GM21576 (cell line): ENCODE measurements at regions not wholly inside any gene's neighbourhood (a gene's known extent, or its start where the extent isn't known, plus 50 kb on each side); places are given as distances from the start of the nearest gene placed in this dataset.
"Not testable (repeated sequence)": the region's sequence is repeated elsewhere in the genome, so short reads cannot be mapped to it uniquely, and the experiment has no call there.

ENCODE experiments used
- ATAC-seq: cut with Tn5 transposase; IDR thresholded peaks from one replicate; pipeline ENCODE4 v1.9.1; 2021; ENCODE audit warnings: mild to moderate bottlenecking, moderate library complexity; ENCODE audit not compliant: unreplicated experiment

GRCh38 chr5:138702166-138703077 lies 50.8 kb upstream of the CTNNA1 start:
- ATAC-seq = no peak

- no peak for ATAC-seq
Measured at GRCh38 chr5:138701678-138702077, 51.5 kb upstream of the CTNNA1 start.

DNA sequence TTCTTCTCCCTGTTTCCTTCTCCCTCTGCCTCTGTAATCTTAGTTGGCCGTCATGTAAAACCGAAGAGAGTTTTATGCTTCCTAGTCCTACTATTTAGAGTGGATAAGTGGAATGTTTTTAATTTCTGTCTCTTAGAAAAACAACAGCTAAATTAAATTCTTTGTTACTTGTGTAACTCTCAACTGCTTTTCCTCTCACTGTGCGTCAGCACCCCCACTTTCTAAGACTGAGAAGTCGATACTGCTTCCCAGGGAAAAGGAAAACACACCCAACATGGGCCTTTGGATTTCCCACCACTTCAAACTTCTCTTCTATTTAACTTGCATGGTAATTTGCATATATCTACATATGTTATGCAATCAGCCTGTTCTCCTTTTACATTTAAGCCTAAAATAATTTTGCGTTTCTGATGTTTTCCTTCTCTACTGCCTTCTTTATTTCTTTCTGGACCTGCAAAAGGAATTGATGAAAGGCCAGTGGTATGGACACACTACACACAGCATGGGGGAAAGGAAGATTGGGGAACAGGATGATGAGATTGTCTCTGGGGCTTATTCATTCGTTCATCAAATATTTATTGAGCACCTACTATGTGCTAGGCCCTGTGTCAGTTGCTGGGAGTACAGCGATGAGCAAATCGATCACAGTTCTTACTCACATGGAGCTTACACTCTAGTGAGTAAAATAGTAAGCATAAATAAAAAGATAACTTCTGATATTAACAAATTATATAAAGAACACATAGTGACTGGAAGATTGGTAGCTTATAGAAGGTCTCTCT lies 52.5 kb upstream of the CTNNA1 start:
- no peak for ATAC-seq

- no peak for ATAC-seq
Measured at GRCh38 chr5:138699482-138699881, 53.7 kb upstream of the CTNNA1 start.

GRCh38 chr5:138698713-138699112 lies 54.5 kb upstream of the CTNNA1 start:
- ATAC-seq = no peak

DNA sequence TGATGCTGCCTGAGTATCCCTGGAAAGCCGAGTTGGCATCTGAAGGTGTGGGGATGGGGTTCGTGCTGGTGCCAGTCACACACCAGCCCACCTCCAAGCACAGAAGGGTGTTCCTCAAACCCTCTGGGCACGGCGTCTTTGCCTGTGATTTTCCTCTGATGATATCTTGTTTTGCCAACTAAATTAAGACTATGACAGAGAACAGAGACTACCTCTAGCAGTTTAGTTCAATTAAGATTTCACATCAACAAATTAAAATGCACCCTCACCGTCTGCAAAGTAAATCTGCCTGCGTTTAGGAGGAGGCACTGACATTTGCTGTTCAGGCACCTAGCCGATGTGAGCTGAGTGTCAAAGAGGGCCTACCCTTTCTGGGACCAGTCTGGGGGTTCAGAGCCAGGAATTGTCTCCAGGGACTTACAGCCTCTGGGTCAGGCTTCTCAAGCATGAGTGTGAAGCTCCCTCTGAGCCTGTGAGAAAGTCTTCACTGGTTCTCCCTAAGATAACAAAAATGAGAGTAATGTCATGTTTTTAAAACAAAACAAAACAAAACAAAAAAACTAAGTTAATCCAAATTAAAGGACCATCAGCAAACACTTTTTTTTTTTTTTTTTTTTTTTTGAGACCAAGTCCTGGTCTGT lies 55.4 kb upstream of the CTNNA1 start:
- ATAC-seq = no peak

GRCh38 chr5:138696501-138696900 lies 56.7 kb upstream of the CTNNA1 start:
- ATAC-seq = no peak

GRCh38 chr5:138695781-138696180 lies 57.4 kb upstream of the CTNNA1 start:
- no peak for ATAC-seq

DNA sequence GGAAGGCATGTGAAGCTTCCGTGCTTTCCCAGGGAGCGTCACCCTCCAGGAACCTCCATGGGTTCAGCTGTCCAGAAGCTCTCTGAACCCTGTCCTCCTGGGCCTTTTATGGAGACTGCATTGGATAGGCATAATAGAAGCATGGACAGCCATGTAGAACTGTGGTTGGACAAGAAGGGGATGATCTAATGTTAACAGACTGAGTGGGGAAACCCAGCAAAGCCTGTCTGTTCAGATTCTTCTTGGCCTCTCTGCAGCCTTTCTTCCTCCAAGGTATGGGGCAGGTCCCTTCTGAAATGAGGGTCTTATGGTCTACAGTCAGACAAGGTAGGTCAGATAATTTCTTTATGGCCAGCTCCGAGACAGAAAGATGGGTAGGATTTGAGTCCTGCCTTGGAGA lies 59.1 kb upstream of the CTNNA1 start:
- no peak for ATAC-seq

- no peak for ATAC-seq
Measured at GRCh38 chr5:138692370-138692769, 60.9 kb upstream of the CTNNA1 start.

DNA sequence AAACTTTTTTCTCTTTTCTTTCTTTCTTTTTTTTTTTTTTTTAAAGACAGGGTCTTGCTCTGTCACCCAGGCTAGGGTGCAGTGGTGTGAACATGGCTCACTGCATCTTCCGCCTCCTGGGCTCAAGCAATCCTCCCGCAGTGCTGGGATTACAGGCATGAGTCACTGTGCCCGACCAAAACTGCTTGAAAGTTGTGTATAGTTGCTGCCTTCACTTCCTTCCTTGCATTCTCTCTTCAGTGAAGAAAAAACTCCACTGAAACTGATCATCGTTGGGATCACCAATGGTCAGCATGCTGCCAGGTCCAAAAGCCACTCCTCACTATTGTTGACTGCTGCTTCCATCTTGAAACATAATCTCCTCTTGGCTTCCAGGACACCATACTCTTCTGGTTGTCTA lies 66.6 kb upstream of the CTNNA1 start:
- ATAC-seq = no peak

DNA sequence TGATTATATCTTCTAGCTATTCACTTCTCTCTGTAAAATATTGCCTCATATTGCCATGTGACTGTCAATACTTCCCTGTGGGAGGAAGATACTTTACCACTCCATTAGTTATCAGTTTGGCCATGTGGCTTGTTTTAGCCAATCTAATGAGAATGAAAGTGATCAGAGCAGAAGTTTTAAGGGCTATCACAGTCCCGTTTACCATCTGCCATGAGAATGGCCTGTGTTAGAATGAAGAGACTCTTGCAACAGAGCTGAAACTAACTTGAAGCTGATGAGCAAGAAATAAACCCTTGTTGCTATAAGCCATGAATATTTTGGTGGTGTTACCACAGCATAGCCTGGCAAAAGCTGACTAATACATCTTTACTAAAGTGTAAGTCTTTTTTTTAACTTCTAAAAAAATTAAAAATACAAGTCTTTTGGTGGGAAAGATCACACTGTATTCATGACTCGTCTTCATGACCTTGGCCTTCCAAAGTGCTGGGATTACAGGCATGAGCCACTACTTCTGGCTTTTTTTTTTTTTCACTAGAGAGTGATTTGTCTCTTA lies 68.0 kb upstream of the CTNNA1 start:
- no peak for ATAC-seq

- ATAC-seq = not testable (repeated sequence)
Measured at GRCh38 chr5:138682462-138682861, 70.8 kb upstream of the CTNNA1 start.

GRCh38 chr5:138678826-138679225 lies 74.4 kb upstream of the CTNNA1 start:
- ATAC-seq = not testable (repeated sequence)

DNA sequence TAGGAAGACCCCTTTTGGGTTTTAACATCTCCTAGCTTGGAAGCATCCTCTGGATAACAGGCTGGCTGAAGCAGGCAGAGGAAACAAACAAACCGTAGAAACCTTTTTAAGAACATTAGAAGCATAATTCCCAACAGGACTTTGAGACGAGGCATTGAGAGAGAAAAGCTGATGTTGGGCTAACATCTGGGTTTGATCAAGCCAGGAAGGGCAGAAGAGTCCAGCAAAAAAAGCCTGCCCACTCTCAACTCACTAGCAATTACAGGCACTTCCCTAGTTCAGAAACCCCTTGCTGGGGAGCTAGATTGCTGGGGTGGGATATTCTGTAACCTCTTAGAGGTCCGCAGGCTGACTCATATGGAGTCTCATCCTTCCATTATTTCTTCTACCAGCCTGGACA lies 75.4 kb upstream of the CTNNA1 start:
- ATAC-seq = no peak

GRCh38 chr5:138676556-138677193 lies 76.5 kb upstream of the CTNNA1 start:
- ATAC-seq = no peak

GRCh38 chr5:138676002-138676401 lies 77.2 kb upstream of the CTNNA1 start:
- no peak for ATAC-seq

GRCh38 chr5:138668451-138669380 lies 84.5 kb upstream of the CTNNA1 start:
- ATAC-seq = no peak

DNA sequence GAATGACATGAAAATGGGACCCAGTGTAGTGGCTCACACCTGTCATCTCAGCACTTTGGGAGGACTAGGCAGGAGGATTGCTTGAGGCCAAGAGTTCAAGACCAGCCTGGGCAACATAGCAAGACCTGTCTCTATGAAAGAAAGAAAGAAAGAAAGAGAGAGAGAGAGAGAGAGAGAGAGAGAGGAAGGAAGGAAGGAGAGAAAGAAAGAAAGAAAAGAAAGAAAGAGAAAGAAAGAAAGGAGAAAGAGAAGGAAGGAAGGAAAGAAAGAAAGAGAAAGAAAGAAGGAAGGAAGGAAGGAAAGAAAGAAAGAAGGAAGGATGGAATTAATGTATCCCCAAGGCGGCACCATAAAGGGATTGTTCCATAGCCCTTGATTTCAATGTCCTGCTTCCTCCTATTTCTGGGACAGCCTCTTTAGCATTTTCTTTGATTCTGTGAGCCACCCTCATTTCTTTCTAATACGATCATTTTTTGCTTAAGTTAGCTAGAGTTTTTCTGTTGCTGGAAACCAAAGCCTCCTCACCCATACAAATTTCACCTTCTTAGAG lies 85.4 kb upstream of the CTNNA1 start:
- ATAC-seq = not testable (repeated sequence)
